HL-60 (cell line): ENCODE measurements at regions not wholly inside any gene's neighbourhood (a gene's known extent, or its start where the extent isn't known, plus 50 kb on each side); places are given as distances from the start of the nearest gene placed in this dataset.

Experiments used
- DNase-seq, 2 experiments: peaks; one replicate each; pipeline ENCODE4 v3.0.0-alpha.2; 2010 to 2020; ENCODE audit warnings: low read depth in 1 of 2, low spot score in 1 of 2
- H3K27ac ChIP-seq: fragments of 250-450 bp; sonication (Bioruptor Pico); replicated peaks from 2 replicates; pipeline ENCODE4 v1.5.1; 2020; ENCODE audit warnings: mild to moderate bottlenecking, moderate library complexity
- H3K27me3 ChIP-seq: fragments of 250-450 bp; sonication (Bioruptor Pico); 2 replicates; pipeline ENCODE4 v1.5.1; 2021; ENCODE audit warnings: mild to moderate bottlenecking, moderate library complexity; ENCODE audit not compliant: insufficient read depth, poor library complexity, severe bottlenecking
- H3K4me3 ChIP-seq: replicated peaks from 2 replicates; pipeline ENCODE4 v1.5.1; 2011; ENCODE audit warnings: mild to moderate bottlenecking, control low read depth, low read length; ENCODE audit not compliant: insufficient read depth
- CTCF ChIP-seq: IDR thresholded peaks from one replicate; pipeline ENCODE4 v1.5.1; 2011; ENCODE audit warnings: low read length, control low read depth, inconsistent platforms; ENCODE audit not compliant: insufficient read depth
- GABPA ChIP-seq: IDR thresholded peaks from 2 replicates; pipeline ENCODE4 v1.6.1; 2012; ENCODE audit warnings: low read depth
- POLR2AphosphoS5 ChIP-seq: IDR thresholded peaks from 2 replicates; pipeline ENCODE4 v1.6.1; 2012; ENCODE audit warnings: low read depth
- SPI1 ChIP-seq: IDR thresholded peaks from 2 replicates; pipeline ENCODE4 v1.6.1; 2012; ENCODE audit warnings: low read depth, mild to moderate bottlenecking, borderline replicate concordance
- TF ChIP-seq, protein P1 (sequence below): IDR thresholded peaks from 2 replicates; pipeline ENCODE4 v1.6.1; 2012; ENCODE audit warnings: low read depth; ENCODE audit not compliant: insufficient replicate concordance

DNA sequence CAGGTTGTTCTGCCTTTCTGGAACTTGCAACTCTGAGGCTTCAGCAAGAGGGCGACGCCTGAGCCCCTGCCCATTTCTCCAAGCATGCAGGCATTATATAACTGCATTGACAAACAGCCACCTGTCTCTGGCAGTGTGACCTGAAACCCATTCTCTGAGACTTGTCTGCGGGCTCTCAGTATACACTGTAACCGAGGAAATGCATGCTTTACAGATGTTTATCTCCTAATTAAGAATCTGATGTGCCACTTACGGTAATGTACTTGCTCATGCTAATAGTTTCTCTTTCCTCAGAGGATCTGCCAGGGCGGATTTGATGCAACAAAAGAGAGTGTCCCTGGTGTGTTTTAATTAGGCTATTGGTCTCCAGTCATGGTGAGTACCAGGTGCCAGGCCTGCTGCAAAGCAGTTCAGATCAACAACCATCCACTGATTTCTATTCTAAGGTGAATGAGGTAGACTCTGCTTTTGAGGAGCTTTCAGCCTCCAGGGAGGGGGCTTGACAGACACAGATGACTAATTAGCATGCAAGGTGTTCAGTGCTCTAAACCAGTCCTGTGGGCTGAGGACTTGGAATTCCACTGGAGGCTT lies 593.7 kb upstream of the KLF4 start:
- Histone ChIP-seq H3K27ac (no peak overlapping the region), H3K27me3 (no peaks in the 10 kb centered on the region)
- DNase-seq = no peak

DNA sequence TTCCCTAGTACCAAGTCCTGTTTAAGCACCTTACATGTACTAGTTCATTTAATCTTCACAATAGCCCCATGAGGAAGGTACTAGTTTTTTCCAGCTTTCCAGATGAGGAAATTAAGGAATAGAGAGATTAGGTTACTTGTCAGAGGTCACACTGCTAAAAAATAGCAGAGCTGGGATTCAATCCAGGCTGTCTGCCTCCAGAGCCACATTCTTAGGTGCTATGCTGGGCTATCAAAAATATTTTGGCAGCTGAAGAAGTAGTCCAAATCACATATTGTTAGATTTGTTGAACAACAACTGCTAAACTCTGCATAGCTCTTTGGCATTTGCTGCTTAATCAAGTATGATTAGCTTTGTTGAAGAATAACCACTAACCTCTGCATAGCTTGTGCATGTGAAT lies 591.5 kb upstream of the KLF4 start:
- Histone ChIP-seq H3K4me3 (no peak overlapping the region), H3K27me3 (no peaks in the 10 kb centered on the region), H3K27ac (no peak overlapping the region)
- DNase-seq = no peak
- no peak for TF ChIP-seq CTCF
- no peak for TF ChIP-seq POLR2AphosphoS5
- no peak for TF ChIP-seq GABPA
- TF ChIP-seq, protein P1, sequence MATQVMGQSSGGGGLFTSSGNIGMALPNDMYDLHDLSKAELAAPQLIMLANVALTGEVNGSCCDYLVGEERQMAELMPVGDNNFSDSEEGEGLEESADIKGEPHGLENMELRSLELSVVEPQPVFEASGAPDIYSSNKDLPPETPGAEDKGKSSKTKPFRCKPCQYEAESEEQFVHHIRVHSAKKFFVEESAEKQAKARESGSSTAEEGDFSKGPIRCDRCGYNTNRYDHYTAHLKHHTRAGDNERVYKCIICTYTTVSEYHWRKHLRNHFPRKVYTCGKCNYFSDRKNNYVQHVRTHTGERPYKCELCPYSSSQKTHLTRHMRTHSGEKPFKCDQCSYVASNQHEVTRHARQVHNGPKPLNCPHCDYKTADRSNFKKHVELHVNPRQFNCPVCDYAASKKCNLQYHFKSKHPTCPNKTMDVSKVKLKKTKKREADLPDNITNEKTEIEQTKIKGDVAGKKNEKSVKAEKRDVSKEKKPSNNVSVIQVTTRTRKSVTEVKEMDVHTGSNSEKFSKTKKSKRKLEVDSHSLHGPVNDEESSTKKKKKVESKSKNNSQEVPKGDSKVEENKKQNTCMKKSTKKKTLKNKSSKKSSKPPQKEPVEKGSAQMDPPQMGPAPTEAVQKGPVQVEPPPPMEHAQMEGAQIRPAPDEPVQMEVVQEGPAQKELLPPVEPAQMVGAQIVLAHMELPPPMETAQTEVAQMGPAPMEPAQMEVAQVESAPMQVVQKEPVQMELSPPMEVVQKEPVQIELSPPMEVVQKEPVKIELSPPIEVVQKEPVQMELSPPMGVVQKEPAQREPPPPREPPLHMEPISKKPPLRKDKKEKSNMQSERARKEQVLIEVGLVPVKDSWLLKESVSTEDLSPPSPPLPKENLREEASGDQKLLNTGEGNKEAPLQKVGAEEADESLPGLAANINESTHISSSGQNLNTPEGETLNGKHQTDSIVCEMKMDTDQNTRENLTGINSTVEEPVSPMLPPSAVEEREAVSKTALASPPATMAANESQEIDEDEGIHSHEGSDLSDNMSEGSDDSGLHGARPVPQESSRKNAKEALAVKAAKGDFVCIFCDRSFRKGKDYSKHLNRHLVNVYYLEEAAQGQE = no peak
- no peak for TF ChIP-seq SPI1

More for the DNA sequence above, 593.7 kb upstream of the KLF4 start:
- H3K4me3 ChIP-seq = no peak overlapping the region
- no peak for TF ChIP-seq POLR2AphosphoS5
- TF ChIP-seq, protein P1 = no peak
- no peak for TF ChIP-seq GABPA
- no peak for TF ChIP-seq CTCF
- TF ChIP-seq SPI1 = no peak

GRCh38 chr9:108080285-108080684 lies 590.7 kb upstream of the KLF4 start:
- H3K27me3 ChIP-seq = no peaks in the 10 kb centered on the region
- DNase-seq = no peak

More at GRCh38 chr9:108080285-108080684, 590.7 kb upstream of the KLF4 start:
- no peak overlapping the region for H3K4me3 ChIP-seq
- no peak overlapping the region for H3K27ac ChIP-seq
- no peak for TF ChIP-seq SPI1
- TF ChIP-seq, protein P1 = no peak
- TF ChIP-seq GABPA = no peak
- TF ChIP-seq POLR2AphosphoS5 = no peak
- no peak for TF ChIP-seq CTCF
